GM12864 (cell line): ENCODE measurements at regions not wholly inside any gene's neighbourhood (a gene's known extent, or its start where the extent isn't known, plus 50 kb on each side); places are given as distances from the start of the nearest gene placed in this dataset.

Experiments used
- DNase-seq: peaks from one replicate; pipeline ENCODE4 v3.0.0-alpha.2; 2011; ENCODE audit warnings: low read depth
- H3K4me3 ChIP-seq: 2 replicates; pipeline ENCODE4 v1.5.1; 2011; ENCODE audit warnings: mild to moderate bottlenecking, low read depth, low read length, control low read depth
- TF ChIP-seq, protein P1 (sequence below): IDR thresholded peaks from 2 replicates; pipeline ENCODE4 v1.5.1; 2011; ENCODE audit warnings: low read depth, mild to moderate bottlenecking, moderate library complexity, low read length, control low read depth, inconsistent platforms; ENCODE audit errors: missing control alignments

- TF ChIP-seq, protein P1, sequence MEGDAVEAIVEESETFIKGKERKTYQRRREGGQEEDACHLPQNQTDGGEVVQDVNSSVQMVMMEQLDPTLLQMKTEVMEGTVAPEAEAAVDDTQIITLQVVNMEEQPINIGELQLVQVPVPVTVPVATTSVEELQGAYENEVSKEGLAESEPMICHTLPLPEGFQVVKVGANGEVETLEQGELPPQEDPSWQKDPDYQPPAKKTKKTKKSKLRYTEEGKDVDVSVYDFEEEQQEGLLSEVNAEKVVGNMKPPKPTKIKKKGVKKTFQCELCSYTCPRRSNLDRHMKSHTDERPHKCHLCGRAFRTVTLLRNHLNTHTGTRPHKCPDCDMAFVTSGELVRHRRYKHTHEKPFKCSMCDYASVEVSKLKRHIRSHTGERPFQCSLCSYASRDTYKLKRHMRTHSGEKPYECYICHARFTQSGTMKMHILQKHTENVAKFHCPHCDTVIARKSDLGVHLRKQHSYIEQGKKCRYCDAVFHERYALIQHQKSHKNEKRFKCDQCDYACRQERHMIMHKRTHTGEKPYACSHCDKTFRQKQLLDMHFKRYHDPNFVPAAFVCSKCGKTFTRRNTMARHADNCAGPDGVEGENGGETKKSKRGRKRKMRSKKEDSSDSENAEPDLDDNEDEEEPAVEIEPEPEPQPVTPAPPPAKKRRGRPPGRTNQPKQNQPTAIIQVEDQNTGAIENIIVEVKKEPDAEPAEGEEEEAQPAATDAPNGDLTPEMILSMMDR, result no peak
- DNase-seq, result no peak
- H3K4me3 ChIP-seq, result no peak overlapping the region
These were observed 774.3 kb upstream of the NR2F2 start for GRCh38 chr15:95556225-95556624.

DNA sequence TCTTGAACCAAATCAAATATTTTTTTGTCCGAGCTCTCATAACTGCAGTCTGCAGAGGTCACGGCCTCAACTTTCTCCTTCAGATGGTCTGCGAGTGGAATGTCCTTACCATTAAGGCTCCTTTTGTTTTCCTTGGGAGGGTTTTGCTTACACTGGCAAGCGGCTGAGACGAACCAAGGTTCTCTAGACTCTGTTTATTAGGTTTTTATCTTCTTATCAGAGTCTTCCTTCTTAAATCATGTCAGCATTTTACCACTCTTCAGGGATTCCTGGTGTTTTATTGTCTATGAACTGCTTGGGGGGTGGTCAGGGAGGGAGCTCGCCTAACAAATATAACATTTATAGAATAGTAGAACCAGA lies 773.7 kb upstream of the NR2F2 start:
- TF ChIP-seq, protein P1, result no peak
- H3K4me3 ChIP-seq, result no peak overlapping the region
- no peak for DNase-seq

GRCh38 chr15:95557226-95558046 lies 773.1 kb upstream of the NR2F2 start:
- TF ChIP-seq, protein P1, result no peak
- no peak overlapping the region for H3K4me3 ChIP-seq
- no peak for DNase-seq

- no peak overlapping the region for H3K4me3 ChIP-seq
- TF ChIP-seq, protein P1, result no peak
- no peak for DNase-seq
These were observed 772.4 kb upstream of the NR2F2 start for GRCh38 chr15:95558131-95558530.

DNA sequence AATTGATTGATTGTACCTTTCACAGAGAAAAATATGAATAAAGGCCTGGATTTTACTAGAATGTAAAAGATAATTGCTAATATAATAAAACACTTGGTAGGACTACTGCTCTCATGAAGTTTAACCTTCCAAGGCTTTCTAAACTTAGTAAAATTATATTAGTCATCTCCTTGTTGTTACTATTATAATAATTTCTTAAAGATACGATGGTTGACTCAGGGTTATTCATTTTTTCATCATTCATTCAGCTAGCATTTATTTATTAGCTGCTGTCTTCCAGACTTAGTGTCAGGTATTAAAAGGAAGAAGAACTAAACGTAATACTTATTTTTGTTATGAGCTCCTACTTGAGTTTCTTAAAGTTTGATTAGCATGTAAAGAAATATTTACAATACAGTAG lies 771.6 kb upstream of the NR2F2 start:
- no peak overlapping the region for H3K4me3 ChIP-seq
- no peak for DNase-seq

DNA sequence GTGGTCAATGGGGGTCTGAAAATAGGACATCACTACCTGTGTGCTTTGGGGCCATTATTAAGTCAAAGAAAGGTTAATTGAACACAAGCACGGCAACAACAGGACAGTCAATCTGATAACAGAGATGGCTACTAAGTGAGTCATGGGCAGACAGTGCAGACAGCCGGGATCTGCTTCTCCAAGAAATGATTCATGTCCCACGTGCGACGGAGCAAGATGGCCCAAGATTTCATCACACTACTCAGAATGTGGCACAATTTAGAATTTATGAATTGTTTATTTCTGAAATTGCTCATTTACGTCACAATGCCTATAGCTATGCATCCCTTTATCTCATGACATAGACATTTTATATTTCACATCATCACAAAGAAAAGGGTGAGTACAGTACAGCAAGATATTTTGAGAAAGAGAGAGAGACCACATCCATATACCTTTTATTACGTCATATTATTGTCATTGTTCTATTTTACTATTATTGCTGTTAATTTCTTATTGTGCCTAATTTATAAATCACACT lies 770.6 kb upstream of the NR2F2 start:
- no peak overlapping the region for H3K4me3 ChIP-seq
- DNase-seq, result no peak
- TF ChIP-seq, protein P1, result no peak

More for the DNA sequence above, 771.6 kb upstream of the NR2F2 start:
- TF ChIP-seq, protein P1, result no peak

DNA sequence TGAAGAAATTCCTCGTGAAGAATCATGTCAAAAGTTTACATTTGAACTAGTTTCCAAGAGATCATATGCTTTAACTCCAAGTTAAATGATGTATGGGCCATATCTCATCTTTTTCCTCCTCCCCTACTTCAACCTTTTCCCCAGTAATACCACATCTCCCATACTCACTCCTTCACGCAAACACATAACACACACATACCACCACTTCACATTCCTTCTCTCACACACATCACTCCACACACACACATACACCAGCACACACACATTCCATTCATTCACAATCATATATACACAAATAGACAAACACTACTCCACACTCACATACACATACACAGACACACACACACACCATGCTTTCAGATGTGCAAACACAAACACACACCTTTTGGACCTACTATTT lies 769.0 kb upstream of the NR2F2 start:
- H3K4me3 ChIP-seq, result no peak overlapping the region
- TF ChIP-seq, protein P1, result no peak
- DNase-seq, result no peak
